GM12878 (cell line): ENCODE measurements at regions not wholly inside any gene's neighbourhood (a gene's known extent, or its start where the extent isn't known, plus 50 kb on each side); places are given as distances from the start of the nearest gene placed in this dataset.
"Not testable (repeated sequence)": the region's sequence is repeated elsewhere in the genome, so short reads cannot be mapped to it uniquely, and the experiment has no call there.

Experiments used
- CTCF ChIP-seq, 3 experiments: IDR thresholded peaks in 2 of 3; conservative IDR thresholded peaks in 1 of 3; 2 replicates each; pipeline ENCODE4 v1.5.1; 2011; ENCODE audit warnings: low read depth in 3 of 3, low read length in 3 of 3, mild to moderate bottlenecking in 3 of 3, control low read depth in 2 of 3, moderate library complexity in 2 of 3, inconsistent platforms in 1 of 3, mixed read lengths in 1 of 3; ENCODE audit not compliant: control insufficient read depth in 2 of 3, insufficient read depth in 1 of 3; ENCODE audit errors: extremely low read depth in 1 of 3
- HDAC2 ChIP-seq: fragments of 200-600 bp; sonication (generic); IDR thresholded peaks from 2 replicates; pipeline ENCODE4 v1.6.1; 2017
- YY1 ChIP-seq: IDR thresholded peaks from 2 replicates; pipeline ENCODE4 v1.6.1; 2011; ENCODE audit warnings: low read depth, mild to moderate bottlenecking, low read length

GRCh38 chr15:69928890-69929289 is 168.8 kb downstream of the TLE3 start:
- not testable (repeated sequence) for TF ChIP-seq HDAC2; CTCF (IDR thresholded peaks at IDR 0.05 in 2 of 3, conservative IDR thresholded peaks at IDR 0.05 in 1 of 3; ENCODE audit: control insufficient read depth in 2 of 3, extremely low read depth in 1 of 3, insufficient read depth in 1 of 3, low read depth in 3 of 3, low read length in 3 of 3); YY1
